ENCODE measurements at regions not wholly inside any gene's neighbourhood (a gene's known extent, or its start where the extent isn't known, plus 50 kb on each side); places are given as distances from the start of the nearest gene placed in this dataset.

- TF ChIP-seq CTCF (IDR thresholded peaks at IDR 0.05 in 2 of 3, conservative IDR thresholded peaks at IDR 0.05 in 1 of 3; ENCODE audit: borderline replicate concordance in 1 of 3, insufficient read depth in 1 of 3, low read depth in 2 of 3, low read length in 2 of 3) (no peak), JUND (IDR thresholded peaks at IDR 0.05) (no peak), POLR2A (IDR thresholded peaks at IDR 0.05; ENCODE audit: borderline replicate concordance, extremely low read depth, insufficient read depth, insufficient read length) (no peak)
Observed at GRCh38 chrX:42117318-42117717, 194.0 kb upstream of the CASK start.

Data from HCT116 (cell line).